SK-N-SH (cell line): ENCODE measurements at regions not wholly inside any gene's neighbourhood (a gene's known extent, or its start where the extent isn't known, plus 50 kb on each side); places are given as distances from the start of the nearest gene placed in this dataset.

ENCODE experiments used
- CTCF ChIA-PET: fragments of 300-600, 350-600 bp; formaldehyde crosslinking; extraction: SDS; loops from one replicate; lab custom pipeline; 2021; lab: Yijun Ruan, JAX
- POLR2A ChIA-PET: fragments of 350-600 bp; sonication (Branson Sonifier 250); formaldehyde crosslinking; extraction: SDS; loops from one replicate; lab custom pipeline; 2020; ENCODE audit warnings: antibody characterized with exemption, inconsistent platforms; lab: Yijun Ruan, JAX
- DNase-seq: peaks from one replicate; pipeline ENCODE4 v3.0.0; 2012
- H2AFZ ChIP-seq: fragments of 200-600 bp; sonication (generic); 2 replicates; pipeline ENCODE4 v1.8.1; 2016; ENCODE audit warnings: antibody characterized with exemption, mild to moderate bottlenecking, low read depth
- H3F3A ChIP-seq: fragments of 200-600 bp; sonication (generic); replicated peaks from 2 replicates; pipeline ENCODE3; 2016; ENCODE audit warnings: antibody characterized with exemption, mild to moderate bottlenecking; ENCODE audit not compliant: insufficient read depth
- H3K27ac ChIP-seq, 2 experiments: fragments of 200-500 bp in 1 of 2; fragments of 200-600 bp in 1 of 2; sonication (Bioruptor generic) in 1 of 2; sonication (generic), shearing (Covaris generic) in 1 of 2; 2 replicates each; pipeline versions ENCODE4 v1.5.1 to v1.6.1; 2014 to 2016; ENCODE audit warnings: low read depth in 2 of 2, inconsistent platforms in 1 of 2, low read length in 1 of 2, mild to moderate bottlenecking in 1 of 2, mixed read lengths in 1 of 2
- H3K27me3 ChIP-seq: fragments of 200-600 bp; sonication (generic), shearing (Covaris generic); 2 replicates; pipeline ENCODE4 v1.6.1; 2016; ENCODE audit warnings: mixed run types; ENCODE audit not compliant: insufficient read depth
- H3K36me3 ChIP-seq, 2 experiments: fragments of 200-500 bp in 1 of 2; fragments of 200-600 bp in 1 of 2; sonication (Bioruptor generic) in 1 of 2; sonication (generic) in 1 of 2; replicated peaks in 1 of 2; 2 replicates each; pipeline versions ENCODE3 to v1.5.1; 2014 to 2016; ENCODE audit warnings: low read length in 1 of 2, mild to moderate bottlenecking in 1 of 2; ENCODE audit not compliant: insufficient read depth in 2 of 2, control insufficient read depth in 1 of 2
- H3K4me1 ChIP-seq, 2 experiments: fragments of 200-500 bp in 1 of 2; fragments of 200-600 bp in 1 of 2; sonication (Bioruptor generic) in 1 of 2; sonication (generic), shearing (Covaris generic) in 1 of 2; 2 replicates each; pipeline versions ENCODE4 v1.5.1 to v1.6.1; 2014 to 2016; ENCODE audit warnings: low read depth in 1 of 2, low read length in 1 of 2, mixed run types in 1 of 2; ENCODE audit not compliant: insufficient read depth in 2 of 2, control insufficient read depth in 1 of 2
- H3K4me2 ChIP-seq: fragments of 200-600 bp; sonication (generic), shearing (Covaris generic); 2 replicates; pipeline ENCODE4 v1.6.1; 2017; ENCODE audit warnings: mixed run types
- H3K4me3 ChIP-seq, 2 experiments: fragments of 200-500 bp in 1 of 2; fragments of 200-600 bp in 1 of 2; sonication (Bioruptor generic) in 1 of 2; sonication (generic), shearing (Covaris generic) in 1 of 2; 2 replicates each; pipeline versions ENCODE4 v1.5.1 to v1.8.1; 2014 to 2016; ENCODE audit warnings: low read depth in 2 of 2, inconsistent platforms in 1 of 2, low read length in 1 of 2, mild to moderate bottlenecking in 1 of 2, mixed read lengths in 1 of 2, moderate library complexity in 1 of 2
- H3K79me2 ChIP-seq: fragments of 200-600 bp; sonication (generic); 2 replicates; pipeline ENCODE4 v1.8.1; 2017; ENCODE audit warnings: mild to moderate bottlenecking; ENCODE audit not compliant: insufficient read depth
- H3K9ac ChIP-seq: fragments of 200-600 bp; sonication (generic); 2 replicates; pipeline ENCODE4 v1.6.1; 2017; ENCODE audit warnings: mixed run types
- H3K9me2 ChIP-seq: fragments of 200-600 bp; sonication (generic); 2 replicates; pipeline ENCODE4 v1.6.1; 2017; ENCODE audit warnings: mixed run types
- H3K9me3 ChIP-seq: fragments of 200-600 bp; sonication (generic); 2 replicates; pipeline ENCODE4 v1.6.1; 2017; ENCODE audit warnings: mixed run types, mild to moderate bottlenecking, moderate library complexity
- H4K20me1 ChIP-seq: fragments of 200-600 bp; sonication (generic); 2 replicates; pipeline ENCODE4 v1.6.1; 2017; ENCODE audit warnings: mild to moderate bottlenecking, mixed run types; ENCODE audit not compliant: insufficient read depth
- CHD2 ChIP-seq: fragments of 150-350 bp; IDR thresholded peaks from 2 replicates; pipeline ENCODE4 v1.6.1; 2018; ENCODE audit warnings: low read length; ENCODE audit not compliant: partially characterized antibody
- CTCF ChIP-seq: fragments of 200-600 bp; sonication (generic); IDR thresholded peaks from 2 replicates; pipeline ENCODE4 v1.6.1; 2017; ENCODE audit warnings: antibody characterized with exemption, mild to moderate bottlenecking, moderate library complexity
- ELF1 ChIP-seq: IDR thresholded peaks from 2 replicates; pipeline ENCODE4 v1.4.0; 2012
- EP300 ChIP-seq, 2 experiments: IDR thresholded peaks; 2 replicates each; pipeline versions ENCODE4 v1.4.0 to v1.6.1; 2012; ENCODE audit warnings: borderline replicate concordance in 1 of 2, low read depth in 1 of 2, low read length in 1 of 2
- FOXJ3 ChIP-seq: sonication (generic); formaldehyde crosslinking; IDR thresholded peaks from 2 replicates; pipeline ENCODE4 v1.5.1; 2020; ENCODE audit warnings: mild to moderate bottlenecking, missing genetic modification reagents
- FOXM1 ChIP-seq: IDR thresholded peaks from 2 replicates; pipeline ENCODE4 v1.4.0; 2012; ENCODE audit warnings: low read depth, mild to moderate bottlenecking
- GATA2 ChIP-seq: sonication (generic); formaldehyde crosslinking; IDR thresholded peaks from 2 replicates; pipeline ENCODE4 v1.5.0; 2020; ENCODE audit warnings: mild to moderate bottlenecking, missing genetic modification reagents
- MXI1 ChIP-seq: IDR thresholded peaks from 2 replicates; pipeline ENCODE4 v1.6.1; 2012; ENCODE audit warnings: mild to moderate bottlenecking, low read depth, low read length, improper control_type of control experiment
- NRF1 ChIP-seq: IDR thresholded peaks from 2 replicates; pipeline ENCODE4 v1.6.1; 2012; ENCODE audit warnings: low read depth, mild to moderate bottlenecking, low read length
- POLR2AphosphoS5 ChIP-seq: IDR thresholded peaks from 2 replicates; pipeline ENCODE4 v1.6.1; 2012; ENCODE audit warnings: low read depth, low read length
- RFX5 ChIP-seq: IDR thresholded peaks from 2 replicates; pipeline ENCODE4 v1.6.1; 2012; ENCODE audit warnings: mild to moderate bottlenecking, improper control_type of control experiment, low read length
- RXRA ChIP-seq: IDR thresholded peaks from 2 replicates; pipeline ENCODE4 v1.4.0; 2012; ENCODE audit warnings: low read depth, mild to moderate bottlenecking, borderline replicate concordance
- TCF12 ChIP-seq: IDR thresholded peaks from 2 replicates; pipeline ENCODE4 v1.4.0; 2012
- TEAD4 ChIP-seq: IDR thresholded peaks from 2 replicates; pipeline ENCODE4 v1.4.0; 2012; ENCODE audit warnings: mild to moderate bottlenecking, borderline replicate concordance; ENCODE audit not compliant: insufficient read depth
- USF1 ChIP-seq: IDR thresholded peaks from 2 replicates; pipeline ENCODE4 v1.4.0; 2012; ENCODE audit warnings: low read depth, borderline replicate concordance
- ZBTB33 ChIP-seq: IDR thresholded peaks from 2 replicates; pipeline ENCODE4 v1.4.0; 2012; ENCODE audit warnings: low read depth, borderline replicate concordance
- WGBS: methylation state at CpG from one replicate; pipeline ENCODE4 v1.1.6; 2017; ENCODE audit warnings: low lambda C conversion rate; 5-methylcytosine and 5-hydroxymethylcytosine counted together
- TF ChIP-seq, protein P1 (sequence below): IDR thresholded peaks from 2 replicates; pipeline ENCODE4 v1.4.0; 2012; ENCODE audit warnings: low read depth
- TF ChIP-seq, protein P2 (sequence below): fragments of 150-350 bp; IDR thresholded peaks from 2 replicates; pipeline ENCODE4 v1.6.1; 2016; ENCODE audit warnings: mild to moderate bottlenecking, low read depth, low read length

- H3F3A ChIP-seq: no peaks in the 10 kb centered on the region
- TF ChIP-seq TEAD4 (no peak), USF1 (no peak), POLR2AphosphoS5 (no peak), FOXM1 (no peak), CHD2 (no peak), TCF12 (no peak), ELF1 (no peak), ZBTB33 (no peak), FOXJ3 (CRISPR knock-in tag) (no peak), RFX5 (no peak), GATA2 (CRISPR knock-in tag) (no peak), RXRA (no peak), CTCF (no peak), MXI1 (no peak), NRF1 (no peak), EP300 (IDR thresholded peaks at IDR 0.05; ENCODE audit: borderline replicate concordance in 1 of 2, low read depth in 1 of 2, low read length in 1 of 2) (no peak)
- TF ChIP-seq, protein P1, sequence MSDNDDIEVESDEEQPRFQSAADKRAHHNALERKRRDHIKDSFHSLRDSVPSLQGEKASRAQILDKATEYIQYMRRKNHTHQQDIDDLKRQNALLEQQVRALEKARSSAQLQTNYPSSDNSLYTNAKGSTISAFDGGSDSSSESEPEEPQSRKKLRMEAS: no peak
- TF ChIP-seq, protein P2, sequence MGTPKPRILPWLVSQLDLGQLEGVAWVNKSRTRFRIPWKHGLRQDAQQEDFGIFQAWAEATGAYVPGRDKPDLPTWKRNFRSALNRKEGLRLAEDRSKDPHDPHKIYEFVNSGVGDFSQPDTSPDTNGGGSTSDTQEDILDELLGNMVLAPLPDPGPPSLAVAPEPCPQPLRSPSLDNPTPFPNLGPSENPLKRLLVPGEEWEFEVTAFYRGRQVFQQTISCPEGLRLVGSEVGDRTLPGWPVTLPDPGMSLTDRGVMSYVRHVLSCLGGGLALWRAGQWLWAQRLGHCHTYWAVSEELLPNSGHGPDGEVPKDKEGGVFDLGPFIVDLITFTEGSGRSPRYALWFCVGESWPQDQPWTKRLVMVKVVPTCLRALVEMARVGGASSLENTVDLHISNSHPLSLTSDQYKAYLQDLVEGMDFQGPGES: no peak
- TF ChIP-seq, all 33 proteins: peak for 0
- no peak for DNase-seq
- H3K79me2 ChIP-seq: no peaks in the 10 kb centered on the region
- H3K4me2 ChIP-seq: no peak overlapping the region
- ChIA-PET POLR2A (no interaction called here), CTCF (no interaction called here)
- 94% methylated on average over 18 of the region's 26 CpGs for WGBS
- H3K27me3 ChIP-seq: no peaks in the 10 kb centered on the region
- H3K9ac ChIP-seq: no peak overlapping the region
- peaks cover 0 to 2% of the 10 kb centered on the region in 2 experiments; a peak in 1 of 4 replicates for H3K4me1 ChIP-seq
- no peak overlapping the region for H3K27ac ChIP-seq
- H4K20me1 ChIP-seq: no peaks in the 10 kb centered on the region
- no peak overlapping the region for H2AFZ ChIP-seq
- no peak overlapping the region for H3K4me3 ChIP-seq
- H3K36me3 ChIP-seq: no peaks in the 10 kb centered on the region
- H3K9me2 ChIP-seq: no peaks in the 10 kb centered on the region
- H3K9me3 ChIP-seq: no peaks in the 10 kb centered on the region
Observed at GRCh38 chr9:134525070-134525815, 116.4 kb upstream of the COL5A1 start.
